Progenitor cell of endocrine pancreas (in vitro differentiated cells): ENCODE measurements at regions not wholly inside any gene's neighbourhood (a gene's known extent, or its start where the extent isn't known, plus 50 kb on each side); places are given as distances from the start of the nearest gene placed in this dataset.

Experiments
- DNase-seq: peaks from one replicate; pipeline ENCODE4 v3.0.0; 2021; ENCODE audit warnings: low spot score; ENCODE audit not compliant: unreplicated experiment
- H3K27ac Mint-ChIP-seq: 2 replicates; pipeline ENCODE4 v1.8.0; 2021; ENCODE audit warnings: mild to moderate bottlenecking, moderate library complexity, mixed read lengths
- H3K27me3 Mint-ChIP-seq: 2 replicates; pipeline ENCODE4 v1.8.0; 2021; ENCODE audit warnings: mixed read lengths
- H3K36me3 Mint-ChIP-seq: 2 replicates; pipeline ENCODE4 v1.8.0; 2022; ENCODE audit warnings: mixed read lengths; ENCODE audit not compliant: insufficient read depth
- H3K4me1 Mint-ChIP-seq: 2 replicates; pipeline ENCODE4 v1.8.0; 2021; ENCODE audit warnings: low read depth, mixed read lengths
- H3K4me3 Mint-ChIP-seq: 2 replicates; pipeline ENCODE4 v1.8.0; 2021; ENCODE audit warnings: low read depth, mild to moderate bottlenecking, moderate library complexity, mixed read lengths
- H3K9me3 Mint-ChIP-seq: 2 replicates; pipeline ENCODE4 v1.8.0; 2021; ENCODE audit warnings: low read depth, mixed read lengths
- CTCF ChIP-seq: fragments of 200-600 bp; sonication (generic); IDR thresholded peaks from one replicate; pipeline ENCODE4 v1.5.0; 2021; ENCODE audit warnings: antibody characterized with exemption, mild to moderate bottlenecking; ENCODE audit not compliant: unreplicated experiment

DNA sequence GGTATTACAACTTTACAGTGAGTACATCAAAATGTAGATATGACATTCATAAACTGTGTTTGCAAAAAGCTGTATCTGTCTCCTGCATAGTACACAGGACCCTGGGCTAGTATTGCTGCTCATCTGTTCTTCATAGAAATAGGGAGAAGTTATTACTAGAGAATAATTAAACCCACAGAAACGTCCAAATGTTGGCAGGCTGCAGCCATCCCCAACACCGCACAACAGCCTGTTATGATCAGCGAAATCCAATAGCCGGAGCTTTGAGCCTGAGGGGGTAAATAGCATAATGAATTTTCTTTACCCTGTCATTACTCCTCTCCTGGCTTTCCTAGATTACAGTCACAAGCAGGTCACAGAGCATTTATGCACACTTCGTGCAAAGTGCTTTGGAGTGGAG lies 178.0 kb downstream of the DACT1 start:
- H3K9me3 Mint-ChIP-seq, result no peaks in the 10 kb centered on the region
- no peak overlapping the region for H3K27ac Mint-ChIP-seq
- DNase-seq, result no peak
- H3K4me3 Mint-ChIP-seq, result no peak overlapping the region
- H3K27me3 Mint-ChIP-seq, result no peaks in the 10 kb centered on the region
- TF ChIP-seq CTCF, result no peak
- H3K36me3 Mint-ChIP-seq, result no peaks in the 10 kb centered on the region
- H3K4me1 Mint-ChIP-seq, result no peaks in the 10 kb centered on the region

DNA sequence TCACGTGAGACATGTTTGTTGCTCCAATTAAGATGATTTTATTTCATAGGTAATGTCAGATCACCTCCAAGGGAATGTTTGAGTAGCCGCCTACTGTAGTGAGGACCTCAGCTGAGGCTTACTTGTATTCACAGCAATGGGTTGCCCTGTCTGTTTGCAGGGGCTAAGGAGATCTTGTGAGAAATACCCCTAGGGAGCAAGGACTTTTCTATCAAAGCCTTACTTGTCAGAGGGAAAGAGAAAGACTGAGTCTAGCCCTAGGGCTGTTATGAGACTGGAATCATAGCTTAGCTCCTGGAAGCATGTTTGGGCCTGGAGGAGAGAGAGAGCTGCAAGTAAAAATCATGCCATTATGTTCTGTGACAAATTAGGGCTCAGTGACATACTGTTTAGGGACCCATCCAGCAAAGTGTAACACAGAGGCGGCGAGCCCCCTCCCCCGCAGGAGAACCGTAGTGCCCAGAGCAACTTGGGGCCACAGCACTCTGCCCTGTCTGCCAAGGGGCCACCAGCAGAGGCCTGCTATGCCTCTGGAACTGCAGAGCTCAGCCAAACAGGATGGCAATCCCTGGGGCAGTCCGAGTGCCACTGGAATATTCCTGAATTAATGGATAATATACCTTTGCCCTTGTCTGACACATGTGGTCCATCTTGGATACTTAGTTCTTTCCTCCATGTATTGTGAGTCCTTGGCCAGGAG lies 178.8 kb downstream of the DACT1 start:
- Mint-ChIP-seq H3K36me3 (no peaks in the 10 kb centered on the region), H3K4me1 (no peaks in the 10 kb centered on the region), H3K27me3 (no peaks in the 10 kb centered on the region), H3K9me3 (no peaks in the 10 kb centered on the region), H3K27ac (no peak overlapping the region), H3K4me3 (no peak overlapping the region)
- no peak for DNase-seq
- no peak for TF ChIP-seq CTCF

DNA sequence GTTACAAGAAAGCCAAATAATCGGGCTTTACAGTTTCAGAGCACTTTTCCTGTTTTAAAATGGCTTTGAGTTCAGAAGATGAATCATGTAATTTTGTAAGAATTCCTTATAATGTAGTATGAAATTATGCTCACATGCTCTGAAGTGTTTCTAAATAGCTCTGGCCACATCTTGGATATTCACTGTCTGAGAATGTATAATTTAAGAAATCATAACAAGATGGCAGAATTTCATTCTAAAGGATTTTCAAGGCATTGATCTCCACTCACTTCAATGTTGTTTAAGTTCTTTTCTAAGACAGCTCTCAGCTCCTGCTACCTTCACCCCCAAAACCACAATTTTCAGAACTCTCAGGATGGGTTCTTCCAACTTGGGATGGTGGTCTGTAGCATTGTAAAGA lies 180.1 kb downstream of the DACT1 start:
- Mint-ChIP-seq H3K36me3 (no peaks in the 10 kb centered on the region), H3K4me3 (no peak overlapping the region), H3K27me3 (no peaks in the 10 kb centered on the region), H3K27ac (no peak overlapping the region), H3K4me1 (no peaks in the 10 kb centered on the region), H3K9me3 (no peaks in the 10 kb centered on the region)
- TF ChIP-seq CTCF, result no peak
- no peak for DNase-seq

DNA sequence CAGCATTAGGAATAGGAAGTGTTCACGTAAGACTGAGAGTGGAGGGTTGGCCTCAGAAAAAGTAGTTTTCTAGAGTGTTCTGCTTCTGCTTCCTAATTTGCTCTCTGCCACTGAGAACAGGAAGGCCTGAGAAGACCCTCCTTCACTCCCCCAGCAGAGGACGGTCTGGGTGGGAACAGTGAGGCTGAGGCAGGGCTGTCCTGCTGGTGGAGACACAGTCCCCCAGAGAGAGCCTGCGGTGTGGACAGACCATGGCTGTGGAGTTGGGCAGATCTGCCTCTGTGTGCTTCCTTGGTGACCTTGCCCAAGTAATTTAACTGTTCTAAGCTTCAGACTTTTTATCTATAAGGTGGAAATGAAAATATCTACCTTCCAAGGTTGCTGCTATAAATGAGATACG lies 182.3 kb downstream of the DACT1 start:
- Mint-ChIP-seq H3K4me3 (no peak overlapping the region), H3K27ac (no peak overlapping the region), H3K36me3 (no peaks in the 10 kb centered on the region), H3K27me3 (no peaks in the 10 kb centered on the region), H3K9me3 (no peaks in the 10 kb centered on the region), H3K4me1 (no peaks in the 10 kb centered on the region)
- no peak for TF ChIP-seq CTCF
- DNase-seq, result no peak

DNA sequence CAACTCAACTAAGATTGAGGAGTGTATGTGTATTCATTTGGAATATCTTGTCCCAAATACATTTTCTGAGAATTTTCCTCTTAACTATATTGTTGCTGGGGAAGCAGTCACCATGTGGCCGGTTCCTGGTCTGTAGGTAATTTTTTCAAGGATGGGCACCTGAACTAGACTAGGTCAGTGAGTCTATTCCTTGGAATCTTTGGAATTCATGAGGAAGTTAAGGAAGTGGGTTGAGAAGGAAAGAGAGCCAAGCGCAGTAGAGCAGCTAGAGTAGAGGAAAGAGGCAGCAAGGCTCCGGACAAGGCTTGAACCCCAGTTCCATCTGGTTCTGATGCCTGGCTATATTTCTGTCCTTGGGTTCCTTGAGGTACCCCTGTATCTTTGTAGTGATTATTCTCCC lies 183.7 kb downstream of the DACT1 start:
- no peak for DNase-seq
- no peak overlapping the region for H3K27ac Mint-ChIP-seq
- no peaks in the 10 kb centered on the region for H3K36me3 Mint-ChIP-seq
- no peak for TF ChIP-seq CTCF
- H3K4me3 Mint-ChIP-seq, result no peak overlapping the region
- no peaks in the 10 kb centered on the region for H3K27me3 Mint-ChIP-seq
- H3K4me1 Mint-ChIP-seq, result no peaks in the 10 kb centered on the region
- peaks cover 2% of the 10 kb centered on the region for H3K9me3 Mint-ChIP-seq
